Fibroblast of pulmonary artery (primary cell): ENCODE measurements at regions not wholly inside any gene's neighbourhood (a gene's known extent, or its start where the extent isn't known, plus 50 kb on each side); places are given as distances from the start of the nearest gene placed in this dataset.

Experiments
- DNase-seq: peaks from one replicate; pipeline ENCODE4 v3.0.0-alpha.2; 2010; ENCODE audit warnings: low read depth
- H3K4me3 ChIP-seq: replicated peaks from 2 replicates; pipeline ENCODE4 v1.5.1; 2011; ENCODE audit warnings: low read depth, mild to moderate bottlenecking, control low read depth, low read length, moderate library complexity
- TF ChIP-seq, protein P1 (sequence below): IDR thresholded peaks from 2 replicates; pipeline ENCODE4 v1.5.1; 2011; ENCODE audit warnings: mild to moderate bottlenecking, control low read depth, low read length, inconsistent platforms; ENCODE audit errors: missing control alignments

DNA sequence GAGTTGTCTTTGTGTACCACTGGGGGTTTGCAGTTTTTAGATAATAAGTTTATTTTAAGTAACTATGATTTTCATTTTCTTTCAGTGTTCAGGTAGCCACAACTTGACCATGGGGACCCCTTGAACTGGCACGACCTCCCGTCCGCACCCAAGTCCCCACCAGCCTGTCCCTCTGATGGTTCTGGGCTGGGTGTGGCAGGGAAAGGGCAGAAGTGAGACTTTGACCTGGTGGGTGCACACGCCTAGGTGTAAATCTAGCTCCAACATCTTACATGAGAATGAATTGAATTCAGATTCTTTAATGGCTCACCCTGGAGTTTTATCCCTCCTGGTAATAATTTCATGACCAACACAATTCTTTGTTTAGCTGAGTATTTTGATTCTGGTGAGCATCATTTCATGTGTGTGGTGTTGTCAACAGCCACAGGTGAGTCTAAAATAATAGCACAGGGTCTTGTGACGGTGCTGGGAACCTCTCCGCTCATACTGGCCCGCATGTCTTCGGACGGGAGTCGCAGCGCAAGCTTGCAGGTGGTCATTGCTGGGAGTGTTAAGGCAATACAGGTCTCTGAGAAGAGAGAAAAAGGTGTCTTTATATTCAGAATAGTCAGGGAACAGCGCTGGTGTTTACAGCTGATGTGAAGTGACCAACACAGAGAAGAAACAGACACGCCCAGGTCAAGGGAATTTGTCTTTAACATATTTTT is 50.8 kb upstream of the POFUT2 start:
- TF ChIP-seq, protein P1, sequence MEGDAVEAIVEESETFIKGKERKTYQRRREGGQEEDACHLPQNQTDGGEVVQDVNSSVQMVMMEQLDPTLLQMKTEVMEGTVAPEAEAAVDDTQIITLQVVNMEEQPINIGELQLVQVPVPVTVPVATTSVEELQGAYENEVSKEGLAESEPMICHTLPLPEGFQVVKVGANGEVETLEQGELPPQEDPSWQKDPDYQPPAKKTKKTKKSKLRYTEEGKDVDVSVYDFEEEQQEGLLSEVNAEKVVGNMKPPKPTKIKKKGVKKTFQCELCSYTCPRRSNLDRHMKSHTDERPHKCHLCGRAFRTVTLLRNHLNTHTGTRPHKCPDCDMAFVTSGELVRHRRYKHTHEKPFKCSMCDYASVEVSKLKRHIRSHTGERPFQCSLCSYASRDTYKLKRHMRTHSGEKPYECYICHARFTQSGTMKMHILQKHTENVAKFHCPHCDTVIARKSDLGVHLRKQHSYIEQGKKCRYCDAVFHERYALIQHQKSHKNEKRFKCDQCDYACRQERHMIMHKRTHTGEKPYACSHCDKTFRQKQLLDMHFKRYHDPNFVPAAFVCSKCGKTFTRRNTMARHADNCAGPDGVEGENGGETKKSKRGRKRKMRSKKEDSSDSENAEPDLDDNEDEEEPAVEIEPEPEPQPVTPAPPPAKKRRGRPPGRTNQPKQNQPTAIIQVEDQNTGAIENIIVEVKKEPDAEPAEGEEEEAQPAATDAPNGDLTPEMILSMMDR = no peak
- H3K4me3 ChIP-seq = no peak overlapping the region
- no peak for DNase-seq

DNA sequence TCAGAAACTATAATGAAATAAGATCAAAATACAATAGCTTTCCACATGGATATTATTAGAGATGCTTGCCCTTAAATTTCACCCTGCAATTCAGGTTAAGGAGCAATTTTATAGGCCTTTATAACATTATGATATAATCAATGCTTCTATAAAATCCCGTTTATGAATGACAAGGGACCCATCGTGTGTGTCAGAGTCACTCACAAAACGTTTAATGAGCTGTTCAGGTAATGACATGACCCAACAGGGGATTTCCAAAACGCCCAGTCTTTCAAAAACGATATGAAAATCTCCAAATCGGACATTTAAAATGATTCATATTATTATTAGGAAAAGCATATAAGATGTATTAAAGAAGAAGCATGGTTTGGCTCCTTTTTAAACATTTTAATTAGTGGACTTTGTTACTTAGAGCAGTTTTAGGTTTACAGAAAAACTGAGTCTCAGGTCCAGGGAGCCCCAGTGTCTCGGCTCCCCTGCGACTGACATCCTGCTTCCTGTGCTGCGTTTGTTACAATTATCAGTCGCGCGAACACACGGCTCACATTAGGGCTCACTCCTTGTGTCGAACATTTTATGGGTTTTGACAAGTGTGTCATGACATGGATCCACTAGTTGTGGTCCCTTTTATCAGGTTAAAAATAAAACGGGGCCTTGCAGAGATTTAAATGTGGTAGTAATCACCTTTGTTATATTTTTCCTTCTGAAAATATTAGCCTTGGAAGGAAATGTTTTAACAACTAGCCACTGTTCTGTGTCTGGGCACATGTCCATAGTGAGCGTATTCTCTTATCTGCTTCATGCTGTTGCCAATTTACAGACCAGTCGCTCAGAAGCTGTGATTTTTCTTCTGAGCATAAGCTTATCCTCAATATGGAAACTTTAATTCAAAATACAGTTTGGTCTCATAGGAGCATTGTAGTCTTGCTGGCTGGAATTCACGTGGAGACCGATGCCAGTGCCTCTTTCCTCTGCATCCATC is 52.0 kb upstream of the POFUT2 start:
- H3K4me3 ChIP-seq = no peak overlapping the region
- TF ChIP-seq, protein P1 = no peak
- DNase-seq = peak; percentile 50

DNA sequence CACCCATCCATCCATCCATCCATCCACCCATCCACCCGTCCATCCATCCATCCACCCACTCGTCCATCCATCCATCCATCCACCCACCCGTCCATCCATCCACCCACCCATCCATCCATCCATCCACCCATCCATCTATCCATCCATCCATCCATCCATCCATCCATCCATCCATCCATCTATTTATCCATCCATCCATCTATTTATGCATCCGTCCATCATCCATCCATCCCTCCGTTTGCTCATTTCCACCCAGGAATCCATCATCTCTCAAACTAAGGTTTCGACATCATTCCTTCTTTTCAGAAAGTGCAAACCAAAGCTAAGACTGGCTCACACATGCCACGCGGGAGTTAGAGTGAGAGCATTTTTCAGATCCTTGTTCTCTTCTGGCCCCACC is 52.8 kb upstream of the POFUT2 start:
- no peak for DNase-seq
- no peak overlapping the region for H3K4me3 ChIP-seq
- TF ChIP-seq, protein P1 = no peak

DNA sequence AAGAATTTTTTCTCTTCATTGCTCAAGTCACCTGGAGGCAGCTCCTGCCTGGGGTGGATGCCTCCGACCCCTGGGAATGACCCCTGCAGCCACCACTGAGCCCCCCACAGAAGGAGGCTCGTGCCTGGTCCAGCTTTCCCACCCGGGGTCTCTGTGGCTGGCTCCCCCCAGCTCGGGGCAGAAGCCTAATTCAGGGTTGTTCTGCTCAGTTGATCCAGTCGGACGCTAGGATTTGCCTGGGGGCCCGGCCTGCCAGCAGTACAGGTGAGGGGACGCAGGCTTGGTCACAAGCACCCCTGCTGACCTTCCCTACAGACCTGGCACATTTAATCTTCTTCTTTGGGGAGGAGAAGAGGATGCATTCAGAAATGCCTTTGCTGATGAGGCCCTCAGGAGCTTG is 53.6 kb upstream of the POFUT2 start:
- DNase-seq = no peak
- H3K4me3 ChIP-seq = no peak overlapping the region
- TF ChIP-seq, protein P1 = no peak

DNA sequence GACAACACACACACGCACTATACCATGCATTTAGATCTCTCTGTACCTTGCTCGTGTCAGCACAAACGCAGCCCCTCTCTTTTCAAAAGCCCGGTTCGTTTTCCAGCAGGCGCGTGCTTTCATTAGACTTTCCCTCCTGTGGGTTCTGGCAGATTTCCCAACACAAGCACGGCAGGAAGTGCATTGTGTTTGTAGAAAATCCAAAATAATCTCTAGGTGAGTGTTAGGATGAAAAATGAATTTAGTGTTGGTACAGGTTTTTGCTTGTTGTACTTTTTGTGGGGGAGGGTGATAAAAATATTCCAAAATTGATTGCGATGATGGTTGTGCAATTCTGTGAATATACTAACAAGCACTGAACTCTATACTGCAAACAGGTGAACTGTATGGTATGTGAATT is 54.1 kb upstream of the POFUT2 start:
- no peak overlapping the region for H3K4me3 ChIP-seq
- TF ChIP-seq, protein P1 = no peak
- peak; percentile 59 for DNase-seq

DNA sequence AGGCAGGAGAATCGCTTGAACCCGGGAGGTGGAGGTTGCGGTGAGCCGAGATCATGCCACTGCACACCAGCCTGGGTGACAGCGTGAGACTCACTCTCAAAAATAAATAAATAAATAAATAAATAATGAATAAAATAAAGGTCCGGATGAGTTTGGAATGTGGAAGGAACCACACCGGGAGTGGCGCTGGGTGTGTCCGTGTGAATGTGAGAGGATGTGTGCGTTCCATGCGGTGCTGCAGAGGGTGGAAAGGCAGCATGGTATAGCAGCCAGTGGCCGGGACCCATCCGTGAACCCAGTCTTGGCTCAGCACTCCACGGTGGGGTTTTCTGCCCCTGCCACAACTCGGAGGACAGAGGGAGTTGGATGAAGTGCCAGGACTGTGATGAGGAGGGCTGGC is 56.2 kb upstream of the POFUT2 start:
- TF ChIP-seq, protein P1 = no peak
- DNase-seq = no peak
- no peak overlapping the region for H3K4me3 ChIP-seq
